NCI-H2196 treated with DMSO at 0.1 percent for 48 hours (cell line): ENCODE measurements at regions not wholly inside any gene's neighbourhood (a gene's known extent, or its start where the extent isn't known, plus 50 kb on each side); places are given as distances from the start of the nearest gene placed in this dataset.
"Not testable (repeated sequence)": the region's sequence is repeated elsewhere in the genome, so short reads cannot be mapped to it uniquely, and the experiment has no call there.

ENCODE experiments used
- DNase-seq: peaks from one replicate; lab custom pipeline; 2025; ENCODE audit not compliant: unreplicated experiment; lab: John Stamatoyannopoulos, UW

DNA sequence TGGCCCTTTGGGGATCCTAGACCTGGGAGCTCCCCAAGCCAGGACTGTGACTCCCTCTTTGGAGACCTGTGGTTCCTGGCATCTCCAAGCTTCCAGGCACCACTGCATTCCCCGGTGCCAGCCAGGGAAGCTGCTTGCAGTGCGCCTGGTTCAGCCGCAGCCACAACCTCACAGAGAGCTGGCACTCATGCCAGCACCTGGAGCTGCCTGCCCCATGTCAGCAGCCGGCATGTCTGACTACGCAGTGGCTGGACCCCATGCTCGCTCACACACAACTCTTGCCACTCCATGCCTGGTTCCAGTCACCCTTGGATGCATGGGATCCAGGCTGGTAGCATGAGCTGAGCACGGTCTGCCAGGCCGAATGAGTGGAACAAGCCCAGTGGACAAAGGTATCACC lies 426.6 kb downstream of the LRRIQ3 start:
- no peak for DNase-seq

DNA sequence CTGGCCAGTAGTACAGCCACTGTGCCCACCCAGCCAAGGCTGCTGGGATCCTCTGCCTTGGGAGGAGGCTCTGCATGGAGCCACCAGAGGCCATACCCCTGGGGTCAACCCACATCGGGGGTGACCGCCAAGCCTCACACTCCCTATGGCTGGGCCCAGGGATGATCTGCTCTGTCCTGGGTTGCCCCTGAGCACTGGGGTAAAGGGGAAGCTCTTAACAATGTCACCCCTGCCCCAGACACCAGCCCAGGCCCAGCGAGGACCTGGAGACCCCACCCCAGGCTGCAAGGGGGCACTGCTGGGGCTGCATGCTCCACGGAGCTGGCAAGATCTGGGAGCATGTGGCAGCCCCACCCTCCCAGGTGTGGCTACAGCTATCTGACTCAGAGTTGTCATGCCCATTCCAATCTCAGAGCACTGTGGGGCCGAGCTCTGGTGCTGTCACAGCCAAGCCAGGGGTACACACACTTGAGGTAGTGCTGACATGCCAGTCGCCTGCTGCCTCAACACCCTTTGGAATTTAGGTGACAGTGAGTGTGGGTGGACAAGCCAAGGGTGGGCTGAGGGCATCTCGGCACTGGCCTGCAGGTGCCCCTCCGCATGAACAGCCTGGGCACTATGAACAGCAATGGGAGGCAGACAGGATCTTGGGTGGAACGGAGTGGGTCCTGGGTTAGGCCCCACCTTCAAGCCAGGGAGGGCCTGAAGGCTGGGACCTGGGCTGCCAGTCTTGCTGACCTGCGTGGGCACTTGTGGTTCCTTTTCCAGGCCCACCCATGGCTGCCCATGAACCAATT lies 427.7 kb downstream of the LRRIQ3 start:
- DNase-seq, result no peak

DNA sequence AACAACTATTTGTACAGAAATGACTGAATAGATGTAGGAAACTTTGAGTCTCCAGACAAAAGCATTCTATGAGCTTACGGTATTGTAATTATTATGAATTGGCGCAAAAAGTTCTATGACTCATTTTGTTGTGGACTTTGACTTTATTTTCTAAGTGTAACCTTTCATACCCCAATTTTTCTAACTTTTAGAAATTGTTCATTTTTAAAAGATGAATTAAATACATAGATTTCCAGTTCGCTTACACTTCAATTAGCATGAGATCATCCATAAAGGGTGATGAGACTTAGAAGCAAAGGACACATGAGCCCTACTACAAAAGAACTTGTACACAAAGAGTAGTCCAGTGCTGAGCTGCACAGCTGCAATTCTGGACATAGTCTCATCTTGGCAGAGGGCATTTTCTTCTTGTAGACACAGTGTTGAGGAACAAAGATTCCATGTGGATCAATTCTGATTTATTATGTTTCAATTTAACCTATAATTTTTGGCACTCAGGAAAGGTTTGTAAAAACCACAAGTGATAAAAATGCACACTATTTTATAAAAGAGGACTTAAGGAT lies 431.1 kb downstream of the LRRIQ3 start:
- DNase-seq, result no peak

DNA sequence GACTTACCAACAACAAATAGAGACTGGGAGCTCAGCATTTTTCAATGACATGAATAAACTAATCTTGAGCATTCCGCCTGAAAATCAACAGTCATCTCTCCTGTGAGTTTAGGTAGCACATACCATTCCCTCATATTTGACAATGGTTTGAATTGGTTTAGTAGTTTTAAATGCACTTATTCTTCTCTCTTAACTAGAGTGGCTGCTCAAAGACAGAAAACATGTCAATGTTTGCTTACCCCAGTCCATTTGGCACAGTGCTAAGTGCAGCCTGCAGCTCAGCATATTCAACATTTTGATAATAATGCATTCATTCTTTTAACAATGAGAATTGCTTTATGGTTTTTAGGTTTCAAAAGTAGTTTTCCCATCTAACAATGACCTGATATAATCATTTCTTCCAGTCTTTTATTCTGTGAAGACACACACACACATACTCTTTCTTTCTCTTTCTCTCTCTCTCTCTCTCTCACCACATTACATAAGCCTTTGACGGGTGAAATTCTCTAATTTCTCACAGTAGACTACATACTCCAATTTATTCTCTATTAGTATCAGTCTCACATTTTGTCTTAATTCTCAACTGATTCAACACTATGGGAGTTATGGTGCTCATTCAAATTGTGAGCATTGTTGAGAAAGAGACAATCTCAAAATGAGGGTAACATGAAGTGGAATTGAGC lies 432.3 kb downstream of the LRRIQ3 start:
- no peak for DNase-seq

DNA sequence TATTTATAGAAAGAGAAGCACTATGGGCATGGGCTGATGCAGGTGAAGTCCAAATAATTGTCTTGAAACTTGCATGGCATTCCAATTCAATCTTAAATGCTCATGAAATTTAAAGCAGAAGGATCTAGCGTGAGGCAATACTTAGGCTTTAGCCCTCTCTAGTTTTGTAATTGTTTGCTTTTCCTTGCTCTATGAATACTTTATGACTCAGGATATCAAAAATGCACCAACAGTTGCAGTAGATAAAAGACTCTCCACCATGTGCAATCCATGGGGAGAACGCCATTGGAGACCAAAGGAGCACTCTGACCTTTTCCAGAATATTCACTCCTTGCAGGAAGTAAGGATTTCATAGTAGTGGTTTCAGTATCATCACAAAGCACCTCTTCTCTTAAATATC lies 436.4 kb downstream of the LRRIQ3 start:
- no peak for DNase-seq

DNA sequence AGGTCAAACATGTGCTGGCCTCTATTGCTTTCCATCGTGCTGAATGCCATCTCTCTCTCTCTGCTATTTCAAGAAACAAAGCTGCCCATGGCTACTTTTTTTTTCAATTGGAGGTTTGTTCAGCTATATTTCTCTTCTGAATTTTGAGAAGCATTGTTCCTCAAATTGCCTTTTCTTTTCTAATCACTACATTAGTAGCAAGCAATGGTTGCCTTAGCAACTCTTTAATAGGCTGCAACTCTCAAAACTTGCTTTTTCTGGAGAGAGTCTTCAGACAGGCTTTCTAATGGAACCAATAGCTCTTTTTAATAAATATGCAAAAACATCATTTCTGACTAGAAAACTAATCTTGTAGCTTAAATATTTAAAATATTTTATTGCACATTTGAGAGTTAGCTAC lies 439.0 kb downstream of the LRRIQ3 start:
- no peak for DNase-seq

DNA sequence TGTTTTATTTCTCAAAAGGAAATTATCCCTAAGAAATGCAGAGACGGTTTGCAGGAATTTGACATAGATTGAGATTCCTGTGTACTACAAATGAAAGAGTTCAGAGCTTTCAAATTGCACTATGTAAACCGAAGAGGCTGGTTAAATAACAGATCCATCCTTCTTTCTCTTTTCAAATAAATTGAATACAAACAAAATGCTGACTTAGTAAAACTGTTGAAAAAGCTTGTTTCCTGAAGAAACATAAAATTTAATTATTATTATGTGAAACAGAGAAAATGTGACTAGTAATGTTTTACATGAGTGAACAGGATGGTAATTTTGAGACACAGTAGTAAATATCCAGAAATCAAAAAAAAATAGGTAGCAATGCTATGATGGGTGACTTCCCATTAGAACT lies 441.2 kb downstream of the LRRIQ3 start:
- DNase-seq, result no peak

DNA sequence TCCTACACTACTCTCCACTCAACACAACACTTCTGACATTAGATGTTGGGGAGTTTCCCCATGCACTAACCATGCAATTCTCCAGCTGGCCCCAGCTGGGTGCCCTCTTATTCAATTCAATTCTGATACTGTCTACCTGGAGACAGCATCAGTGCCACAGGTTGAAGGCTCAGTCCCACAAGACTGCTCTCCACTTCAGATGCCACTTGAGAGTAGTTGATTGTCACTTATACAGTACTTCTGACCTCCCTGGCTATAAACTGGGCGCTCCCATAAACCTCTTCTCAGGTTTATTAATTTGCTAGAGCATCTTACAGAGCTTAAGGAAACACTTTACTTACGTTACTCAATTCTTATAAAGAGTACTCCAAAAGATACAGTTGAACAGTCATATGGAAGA lies 442.3 kb downstream of the LRRIQ3 start:
- no peak for DNase-seq

DNA sequence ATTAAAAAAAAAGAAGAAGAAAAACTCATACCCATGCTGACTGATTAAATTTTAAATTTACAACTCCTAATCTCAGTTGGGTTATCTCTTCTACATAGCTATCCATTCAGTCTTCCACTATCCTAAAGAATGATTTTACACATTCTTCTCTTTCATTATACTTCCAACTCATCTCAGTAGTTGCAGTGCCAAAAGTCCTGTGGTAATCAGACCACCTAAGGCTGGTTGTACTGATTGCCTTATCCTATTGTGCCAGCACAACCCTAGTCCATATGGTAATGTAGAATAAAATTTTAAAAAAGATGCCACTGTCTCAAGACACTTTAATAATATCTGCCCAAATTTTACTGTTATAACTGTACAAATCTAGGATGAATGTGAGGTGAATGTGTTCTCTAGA lies 448.0 kb downstream of the LRRIQ3 start:
- no peak for DNase-seq

DNA sequence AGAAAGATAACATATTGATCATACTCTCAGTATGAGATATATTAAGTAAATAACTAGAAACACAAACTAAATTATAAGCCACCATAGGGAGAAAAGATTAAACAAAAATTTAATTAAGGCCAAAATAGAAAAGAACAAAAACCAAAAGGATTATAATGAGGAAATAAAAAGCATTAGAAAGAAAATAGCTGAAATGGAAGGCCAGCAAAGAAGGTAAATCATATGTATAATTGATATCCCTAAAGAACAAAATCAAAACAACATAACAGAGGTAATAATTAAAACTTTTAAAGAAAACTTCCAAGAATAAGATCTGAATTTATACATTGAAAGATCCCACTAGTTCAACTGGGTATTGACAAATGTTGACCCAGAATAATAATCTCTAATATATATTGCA lies 453.0 kb downstream of the LRRIQ3 start:
- DNase-seq, result no peak

DNA sequence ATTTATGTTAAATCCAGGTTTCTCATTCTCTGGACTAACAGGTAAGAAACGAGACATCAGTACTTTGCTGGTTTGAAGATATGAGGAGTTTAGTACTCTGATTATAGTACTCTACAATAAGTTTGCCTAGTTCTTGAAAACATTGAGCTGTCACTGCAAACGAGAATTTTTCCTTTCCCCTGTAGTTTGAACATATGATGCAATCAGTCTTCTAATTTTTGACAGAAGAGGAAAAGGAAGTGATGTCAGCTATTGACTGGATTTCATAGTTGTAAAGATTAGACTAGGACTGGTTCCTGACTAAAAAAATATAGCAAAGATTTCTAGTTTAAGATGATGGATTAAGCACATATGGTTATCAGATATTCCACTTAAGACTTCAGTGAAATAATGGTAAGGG lies 461.9 kb downstream of the LRRIQ3 start:
- no peak for DNase-seq

DNA sequence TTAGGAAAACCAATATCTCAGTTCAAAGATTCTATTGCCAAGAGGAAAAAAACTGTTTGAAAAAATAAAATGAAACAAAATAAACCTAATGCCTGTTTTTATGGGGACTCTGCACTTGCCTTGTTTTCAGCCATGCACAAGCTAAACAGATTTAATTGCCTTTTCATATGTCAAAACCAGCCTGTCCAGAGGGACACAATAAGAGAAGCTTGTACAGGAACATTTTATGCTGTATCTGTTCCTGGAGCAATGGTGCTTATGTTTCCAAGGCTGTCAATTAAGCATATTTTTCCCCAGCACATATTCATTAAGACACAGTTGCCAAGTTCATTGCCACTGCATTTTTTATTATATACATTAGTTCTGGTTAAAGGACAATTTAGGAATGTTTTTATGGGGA lies 470.9 kb downstream of the LRRIQ3 start:
- DNase-seq, result no peak

DNA sequence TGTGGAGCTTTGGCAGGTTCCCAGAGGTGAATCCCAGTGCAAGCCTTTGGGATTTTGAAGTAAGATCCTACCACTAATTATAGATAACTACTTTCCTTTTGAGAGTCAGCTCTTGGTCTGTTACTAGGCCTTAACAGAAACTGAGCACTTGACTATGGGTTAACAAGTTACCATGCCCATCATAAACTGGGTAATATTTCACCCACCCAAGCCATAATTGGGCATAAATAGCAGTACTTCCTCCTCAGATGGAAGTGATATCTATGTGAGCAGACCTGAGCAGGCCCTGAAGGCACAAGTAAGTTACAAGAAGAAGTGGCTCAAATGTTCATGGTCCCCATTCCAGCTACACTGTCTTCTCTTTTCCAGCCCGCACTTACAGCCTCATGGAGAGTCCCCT lies 475.9 kb downstream of the LRRIQ3 start:
- DNase-seq, result no peak

DNA sequence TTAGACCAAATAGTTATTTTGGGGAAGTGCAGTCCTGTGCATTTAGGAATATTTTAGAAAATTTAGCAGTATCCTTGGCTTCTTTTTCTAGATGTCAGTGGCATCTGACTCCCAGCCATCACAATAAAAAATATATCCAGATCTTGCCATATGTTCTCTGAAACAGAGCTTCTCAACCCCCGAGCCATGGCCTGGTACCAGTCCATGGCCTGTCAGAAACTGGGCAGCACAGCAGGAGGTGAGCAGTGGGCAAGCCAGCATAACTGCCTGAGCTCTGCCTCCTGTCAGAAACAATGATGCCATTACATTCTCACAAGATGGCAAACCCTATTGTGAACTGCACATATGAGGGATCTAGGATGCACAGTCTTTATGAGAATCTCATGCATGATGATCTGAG lies 480.0 kb downstream of the LRRIQ3 start:
- no peak for DNase-seq

DNA sequence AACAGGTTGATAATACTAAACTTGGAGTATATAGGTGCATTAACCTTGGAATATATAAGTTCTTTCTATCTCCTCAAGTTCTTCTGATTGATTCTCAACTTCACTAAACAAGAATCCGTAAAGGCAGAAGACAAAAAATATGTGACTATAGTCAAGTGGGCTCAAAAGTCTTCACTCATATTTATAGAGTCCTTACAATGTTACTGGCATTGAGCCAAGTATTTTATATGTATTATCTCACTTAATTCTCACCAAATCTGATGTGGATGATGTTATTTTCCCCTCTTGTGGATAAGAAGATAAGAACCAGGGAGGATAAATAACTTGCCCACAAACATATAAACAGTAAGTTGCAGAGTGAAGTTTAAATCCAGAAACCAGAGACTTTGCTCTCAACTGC lies 486.9 kb downstream of the LRRIQ3 start:
- DNase-seq, result no peak

DNA sequence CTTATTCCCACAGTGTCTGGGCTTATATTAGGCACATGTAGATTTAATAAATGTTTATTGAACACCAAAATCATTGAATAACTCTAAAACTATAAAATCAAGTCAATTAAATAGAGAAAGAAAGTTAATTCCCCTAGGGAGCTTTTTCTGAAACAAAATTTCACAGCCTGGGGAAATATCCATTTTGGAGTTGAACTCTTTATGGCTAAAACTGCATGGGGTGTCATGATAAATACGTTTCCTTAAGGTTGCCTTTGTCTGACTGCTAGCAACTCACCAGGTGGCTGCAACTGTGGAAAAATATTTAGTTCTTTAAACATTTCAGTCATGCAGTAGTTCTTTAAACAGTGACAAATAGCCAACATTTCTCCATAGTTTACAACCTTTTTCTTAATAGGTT lies 496.1 kb downstream of the LRRIQ3 start:
- no peak for DNase-seq

DNA sequence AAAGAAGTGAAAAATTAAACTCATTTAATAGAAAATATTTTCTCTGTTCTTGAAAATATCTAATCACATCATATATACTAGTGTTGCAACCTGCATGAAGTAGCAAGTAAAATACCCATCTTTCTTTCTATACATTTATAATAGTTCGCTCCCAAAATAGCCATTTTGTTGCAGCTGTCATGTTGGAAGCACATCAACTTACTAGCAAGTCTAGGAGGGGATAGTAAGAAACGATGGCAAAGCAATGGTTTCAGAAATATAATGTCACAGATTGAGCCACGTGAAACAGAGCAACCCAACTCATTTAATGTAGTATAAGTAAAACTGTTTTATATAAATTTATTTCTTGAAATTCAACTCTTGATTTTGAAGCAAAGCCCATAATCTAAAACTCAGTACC lies 521.8 kb downstream of the LRRIQ3 start:
- no peak for DNase-seq

DNA sequence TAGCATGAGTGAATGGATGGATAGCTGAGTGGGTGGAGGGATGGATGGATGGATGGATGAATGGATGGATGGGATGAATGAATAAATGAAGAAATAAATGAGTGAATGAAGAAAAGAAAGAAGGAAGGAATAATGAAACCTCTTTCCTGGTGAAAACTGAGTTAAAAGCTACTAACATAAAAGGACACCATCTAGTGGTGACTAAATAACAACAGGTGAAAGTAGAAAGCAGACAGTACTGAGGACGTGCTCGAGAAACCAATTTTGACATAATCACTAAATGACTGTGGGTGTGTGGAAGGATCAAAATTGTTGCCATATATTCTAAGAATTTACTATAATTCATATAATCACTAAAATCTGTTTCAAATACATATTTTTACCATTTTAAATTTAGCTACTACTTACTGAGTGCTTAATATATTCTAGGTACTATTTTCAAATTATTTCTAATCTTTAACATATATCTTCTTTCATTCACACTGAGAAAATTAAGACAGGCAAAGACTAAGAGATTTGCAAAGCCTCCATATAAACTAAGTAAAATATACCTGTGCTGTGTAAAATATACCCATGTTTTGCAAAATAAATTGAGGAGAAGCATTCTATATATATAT lies 522.9 kb downstream of the LRRIQ3 start:
- DNase-seq, result peak; percentile 8

DNA sequence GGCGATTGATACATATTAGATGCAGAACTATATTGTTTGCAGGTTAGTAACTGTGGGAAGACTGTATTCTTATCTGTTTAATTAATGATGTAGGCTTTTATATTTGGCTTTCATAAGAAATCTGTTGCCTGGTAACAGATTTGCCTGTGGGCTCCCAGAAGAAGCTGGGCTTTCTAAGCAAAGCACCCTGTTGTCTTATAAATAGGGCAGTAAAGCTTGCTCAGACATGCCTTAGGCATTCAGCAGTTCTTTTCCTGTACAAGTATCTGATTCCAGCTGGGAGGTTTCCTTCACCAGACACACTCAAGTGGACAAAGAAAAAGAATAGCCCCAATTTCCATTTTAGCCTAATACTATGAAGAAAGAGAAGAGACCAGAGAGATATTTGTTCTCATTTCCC lies 524.0 kb downstream of the LRRIQ3 start:
- DNase-seq, result no peak

DNA sequence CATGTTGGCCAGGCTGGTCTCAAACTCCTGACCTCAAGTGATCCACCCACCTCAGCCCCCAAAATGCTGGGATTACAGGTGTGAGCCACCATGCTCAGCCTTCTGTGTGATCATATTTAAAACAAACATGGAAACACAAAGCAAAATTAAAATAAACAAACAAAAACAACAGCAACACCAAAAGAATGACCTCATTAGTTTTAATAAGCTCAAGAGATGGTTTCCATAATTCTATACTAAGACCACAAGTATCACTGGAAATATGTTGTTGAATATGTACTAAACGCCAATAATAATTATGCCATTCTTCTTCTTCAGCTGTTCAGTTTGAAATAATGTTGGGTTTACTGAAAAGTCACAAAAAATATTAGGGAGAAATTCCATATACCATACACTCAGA lies 526.4 kb downstream of the LRRIQ3 start:
- DNase-seq, result no peak

DNA sequence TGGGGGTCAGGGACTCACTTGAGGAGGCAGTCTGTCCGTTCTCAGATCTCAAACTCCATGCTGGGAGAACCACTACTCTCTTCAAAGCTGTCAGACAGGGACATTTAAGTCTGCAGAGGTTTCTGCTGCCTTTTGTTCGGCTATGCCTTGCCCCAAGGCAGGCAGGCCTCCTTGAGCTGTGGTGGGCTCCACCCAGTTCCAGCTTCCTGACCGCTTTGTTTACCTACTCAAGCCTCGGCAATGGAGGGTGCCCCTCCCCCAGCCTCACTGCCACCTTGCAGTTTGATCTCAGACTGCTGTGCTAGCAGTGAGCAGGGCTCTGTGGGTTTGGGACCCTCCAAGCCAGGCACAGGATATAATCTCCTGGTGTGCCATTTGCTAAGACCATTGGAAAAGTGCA lies 530.0 kb downstream of the LRRIQ3 start:
- DNase-seq, result not testable (repeated sequence)

DNA sequence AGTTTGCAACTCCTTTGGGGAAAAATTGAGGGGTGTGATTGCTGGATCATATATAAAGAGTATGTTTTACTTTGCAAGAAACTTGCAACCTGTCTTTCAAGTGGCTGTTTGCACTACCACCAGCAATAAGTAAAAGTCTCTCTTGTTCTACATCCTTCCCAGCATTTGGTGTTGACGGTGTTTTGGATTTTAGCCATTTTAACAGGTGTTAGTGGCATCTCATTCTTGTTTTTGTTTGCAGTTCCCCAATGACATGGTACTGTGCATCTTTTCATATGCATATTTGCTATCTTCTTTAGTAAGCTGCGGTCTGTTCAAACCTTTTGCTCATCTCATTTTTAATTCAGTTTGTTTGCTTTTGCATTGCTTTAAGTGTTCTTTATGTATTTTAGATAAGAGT lies 535.5 kb downstream of the LRRIQ3 start:
- no peak for DNase-seq
